Stimulated activated CD8-positive, alpha-beta memory T cell treated with anti-CD3 and anti-CD28 coated beads, Interleukin-7, amount 100 ng/mL, for 24 hours (primary cell): ENCODE measurements at regions not wholly inside any gene's neighbourhood (a gene's known extent, or its start where the extent isn't known, plus 50 kb on each side); places are given as distances from the start of the nearest gene placed in this dataset.

Experiments
- DNase-seq: peaks from one replicate; pipeline ENCODE4 v3.0.0-alpha.2; 2020; ENCODE audit warnings: low read depth

- no peak for DNase-seq
These were observed 209.5 kb upstream of the CPEB2 start for GRCh38 chr4:14792702-14793227.

GRCh38 chr4:14800977-14801376 lies 201.3 kb upstream of the CPEB2 start:
- no peak for DNase-seq

DNA sequence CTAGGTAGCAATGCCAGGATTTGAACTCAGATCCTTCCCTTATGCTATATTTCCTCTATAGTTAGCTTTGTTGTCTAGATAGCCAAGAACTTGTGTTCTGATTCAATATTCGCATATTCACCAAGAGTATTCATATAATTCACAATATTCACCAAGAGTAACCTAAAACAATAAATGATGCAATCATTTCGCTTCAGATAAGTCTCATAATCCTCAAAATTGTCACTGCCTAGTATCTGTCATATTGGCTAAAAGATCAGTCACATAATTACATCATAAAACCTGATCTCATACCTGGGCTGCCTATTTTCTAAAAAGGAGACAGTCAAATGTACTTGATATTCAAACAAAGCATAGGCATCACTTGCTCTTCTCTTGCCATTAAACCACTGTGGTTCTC lies 199.7 kb upstream of the CPEB2 start:
- no peak for DNase-seq

- DNase-seq: no peak
These were observed 194.4 kb upstream of the CPEB2 start for GRCh38 chr4:14807856-14808255.

DNA sequence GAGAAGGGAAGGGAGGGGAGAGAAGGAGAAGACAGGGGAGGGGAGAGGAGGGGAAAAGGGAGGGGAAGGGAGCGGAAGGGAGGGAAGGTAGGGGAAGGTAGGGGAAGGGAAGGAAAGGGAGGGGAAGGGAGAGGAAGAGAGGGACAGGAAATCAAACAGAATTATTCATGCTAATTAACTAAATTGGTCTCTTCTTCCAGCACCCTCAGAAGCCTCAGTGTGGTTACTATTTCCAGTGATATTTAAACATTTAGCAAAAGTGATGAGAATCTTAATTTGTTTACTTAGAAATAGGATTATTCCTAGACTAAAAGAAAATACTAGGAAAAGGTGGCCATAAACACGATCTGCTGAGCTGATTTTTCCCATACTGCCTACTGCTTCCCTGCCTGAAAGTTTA lies 193.1 kb upstream of the CPEB2 start:
- DNase-seq: no peak

DNA sequence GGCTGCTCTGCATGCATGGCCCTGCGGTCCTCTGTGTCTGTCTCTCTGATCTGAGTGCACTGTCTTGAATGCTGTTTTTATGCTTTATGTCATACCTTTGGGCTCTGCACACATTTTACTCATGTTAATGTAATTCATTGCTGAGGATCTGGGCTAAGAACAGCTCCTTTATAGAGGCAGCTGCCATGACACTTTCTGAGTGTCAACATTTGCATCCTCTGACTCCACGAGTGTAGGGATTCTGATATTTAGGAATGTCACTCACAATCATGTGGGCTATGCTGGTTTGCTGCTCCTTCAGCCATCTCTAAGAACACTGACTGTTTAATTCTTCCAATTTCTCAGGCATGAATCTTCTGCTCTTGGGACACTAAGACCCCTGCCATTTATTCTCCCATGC lies 192.2 kb upstream of the CPEB2 start:
- DNase-seq: no peak

- no peak for DNase-seq
These were observed 191.7 kb upstream of the CPEB2 start for GRCh38 chr4:14810568-14810967.

DNA sequence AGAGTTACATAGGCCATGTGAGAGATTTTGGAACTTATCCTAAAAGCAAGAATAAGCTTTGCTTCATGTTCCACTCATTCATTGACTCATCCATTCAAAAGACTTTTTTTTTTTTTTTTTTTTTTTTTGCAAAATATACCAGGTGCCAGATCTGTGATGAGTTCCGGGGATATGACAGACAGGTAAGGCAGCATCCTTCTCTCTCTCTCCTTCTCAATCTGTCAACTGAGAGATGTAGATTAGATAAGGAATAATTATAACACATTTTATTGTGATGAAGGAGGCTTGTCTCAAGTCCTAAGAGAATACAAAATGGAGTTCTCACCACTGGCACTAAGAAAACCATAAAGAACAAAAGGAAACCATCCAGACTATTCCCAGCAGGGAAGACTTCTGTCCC lies 190.2 kb upstream of the CPEB2 start:
- DNase-seq: no peak

DNA sequence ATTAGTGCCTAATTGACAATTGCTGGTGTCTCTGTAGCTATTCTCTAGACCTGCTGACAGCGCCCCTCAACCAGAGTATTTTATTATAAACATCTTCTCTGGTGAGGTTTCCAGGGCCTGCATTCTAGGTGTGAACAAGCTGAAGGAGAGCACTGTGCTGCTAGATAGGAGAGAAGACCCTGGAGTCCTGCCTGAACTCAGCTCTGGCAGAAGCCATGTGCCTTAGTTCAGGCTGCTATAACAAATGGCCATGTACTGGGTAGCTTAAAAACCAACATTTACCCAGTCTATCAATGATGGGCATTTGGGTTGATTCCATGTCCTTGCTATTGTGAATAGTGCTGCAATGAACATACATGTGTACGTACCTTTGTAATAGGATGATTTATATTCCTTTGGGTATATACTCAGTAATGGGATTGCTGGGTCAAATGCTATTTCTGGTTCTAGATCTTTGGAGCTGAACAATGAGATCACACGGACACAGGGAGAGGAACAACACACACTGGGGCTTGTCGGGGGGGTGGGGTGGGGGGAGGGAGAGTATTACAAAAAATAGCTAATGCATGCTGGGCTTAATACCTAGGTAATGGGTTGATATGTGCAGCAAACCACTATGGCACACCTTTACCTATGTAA lies 185.5 kb upstream of the CPEB2 start:
- no peak for DNase-seq

DNA sequence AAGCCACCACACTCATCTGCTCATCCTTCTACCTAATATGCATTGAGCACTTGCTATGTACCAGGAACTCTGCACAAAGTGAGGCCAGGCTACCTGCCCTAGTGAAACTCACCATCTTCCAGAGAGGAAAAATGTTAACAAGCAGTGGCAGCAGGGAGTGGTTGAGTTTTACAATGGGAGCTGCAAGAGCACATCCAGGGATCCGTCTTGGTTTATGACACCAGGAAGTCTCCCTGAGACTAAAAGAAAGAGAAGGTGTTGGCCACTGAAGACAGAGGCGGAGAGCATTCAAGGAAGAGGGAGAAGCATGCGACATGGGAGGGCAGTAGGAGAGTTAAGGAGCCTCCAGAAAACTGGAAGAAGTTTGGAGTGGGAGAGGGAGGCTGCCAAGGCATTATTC lies 178.1 kb upstream of the CPEB2 start:
- DNase-seq: no peak

DNA sequence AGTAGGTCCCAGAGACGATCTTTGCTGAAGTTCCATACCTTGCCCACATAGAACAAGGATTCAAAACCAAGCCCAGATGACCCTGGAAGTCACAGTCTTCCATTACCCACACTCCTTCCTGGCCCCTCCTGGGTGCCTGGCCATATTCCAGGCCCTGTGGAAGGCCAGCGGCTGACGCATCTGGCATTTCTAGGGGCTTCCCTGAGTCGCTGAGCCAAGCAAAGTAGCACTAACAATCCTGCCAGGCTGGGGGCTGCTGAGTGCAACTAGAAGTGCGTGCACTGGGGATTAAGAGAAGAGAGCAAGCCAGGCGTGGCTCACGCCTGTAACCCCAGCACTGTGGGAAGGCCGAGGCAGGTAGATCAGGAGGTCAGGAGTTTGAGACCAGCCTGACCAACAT lies 175.2 kb upstream of the CPEB2 start:
- no peak for DNase-seq

DNA sequence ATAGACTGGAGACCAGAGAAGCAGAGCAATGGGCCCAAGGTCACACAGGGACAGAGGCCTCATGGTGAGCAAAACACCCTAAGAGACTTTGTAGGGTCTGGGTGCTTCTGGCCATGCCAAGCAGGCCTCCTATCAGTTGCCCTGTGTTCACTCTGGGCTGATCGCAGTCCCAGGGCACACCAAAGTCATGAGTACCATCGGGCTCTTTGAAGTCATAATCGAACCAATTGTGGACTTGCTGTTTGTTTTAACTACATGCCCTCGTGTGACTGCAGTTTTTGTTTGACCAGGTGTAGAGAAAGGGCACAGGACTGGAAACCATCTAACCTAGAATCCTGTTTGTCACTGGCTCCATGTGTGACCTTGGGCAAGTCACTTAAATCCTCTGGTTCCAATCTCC lies 172.5 kb upstream of the CPEB2 start:
- no peak for DNase-seq

- no peak for DNase-seq
These were observed 170.9 kb upstream of the CPEB2 start for GRCh38 chr4:14831416-14831815.

- DNase-seq: no peak
These were observed 169.2 kb upstream of the CPEB2 start for GRCh38 chr4:14833053-14833452.

GRCh38 chr4:14834382-14834781 lies 167.9 kb upstream of the CPEB2 start:
- DNase-seq: no peak

DNA sequence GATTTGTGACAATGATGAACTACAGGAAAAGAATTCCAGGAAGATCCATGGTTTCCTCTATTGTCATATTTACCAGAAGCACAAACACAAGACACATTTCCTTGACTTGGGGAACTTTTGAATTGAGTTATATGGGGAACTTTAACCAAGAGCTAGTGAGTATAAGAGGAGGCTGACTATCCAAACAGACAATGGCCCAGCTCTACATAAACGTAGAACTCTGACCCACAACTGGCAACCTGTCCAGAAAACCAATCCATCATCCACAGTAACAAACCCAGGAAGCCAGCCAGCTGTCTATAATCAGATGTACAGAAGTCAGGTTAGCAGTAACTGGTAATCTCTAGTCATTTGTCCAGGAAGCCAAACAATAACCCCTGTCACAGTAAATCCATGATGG lies 167.0 kb upstream of the CPEB2 start:
- DNase-seq: no peak

- DNase-seq: no peak
These were observed 166.4 kb upstream of the CPEB2 start for GRCh38 chr4:14835708-14836425.

DNA sequence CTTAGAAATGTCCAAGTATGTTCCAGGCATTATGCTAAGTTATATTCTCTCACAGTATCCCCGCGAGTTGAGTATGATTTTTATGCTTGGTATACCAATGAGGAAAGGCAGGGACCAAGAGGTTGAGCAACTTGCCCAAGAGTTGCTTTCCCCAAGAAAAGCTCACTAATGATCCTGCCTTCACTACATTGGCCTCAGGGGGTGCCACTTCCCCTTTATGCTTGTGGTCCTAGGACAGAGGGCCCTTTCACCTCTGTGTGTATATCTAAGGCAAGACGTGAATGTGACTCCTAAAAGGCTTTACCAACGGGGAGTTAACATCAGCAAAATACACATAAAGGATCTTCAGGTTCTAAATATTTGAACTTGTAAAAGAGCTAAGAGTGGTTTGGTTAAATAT lies 164.4 kb upstream of the CPEB2 start:
- no peak for DNase-seq

DNA sequence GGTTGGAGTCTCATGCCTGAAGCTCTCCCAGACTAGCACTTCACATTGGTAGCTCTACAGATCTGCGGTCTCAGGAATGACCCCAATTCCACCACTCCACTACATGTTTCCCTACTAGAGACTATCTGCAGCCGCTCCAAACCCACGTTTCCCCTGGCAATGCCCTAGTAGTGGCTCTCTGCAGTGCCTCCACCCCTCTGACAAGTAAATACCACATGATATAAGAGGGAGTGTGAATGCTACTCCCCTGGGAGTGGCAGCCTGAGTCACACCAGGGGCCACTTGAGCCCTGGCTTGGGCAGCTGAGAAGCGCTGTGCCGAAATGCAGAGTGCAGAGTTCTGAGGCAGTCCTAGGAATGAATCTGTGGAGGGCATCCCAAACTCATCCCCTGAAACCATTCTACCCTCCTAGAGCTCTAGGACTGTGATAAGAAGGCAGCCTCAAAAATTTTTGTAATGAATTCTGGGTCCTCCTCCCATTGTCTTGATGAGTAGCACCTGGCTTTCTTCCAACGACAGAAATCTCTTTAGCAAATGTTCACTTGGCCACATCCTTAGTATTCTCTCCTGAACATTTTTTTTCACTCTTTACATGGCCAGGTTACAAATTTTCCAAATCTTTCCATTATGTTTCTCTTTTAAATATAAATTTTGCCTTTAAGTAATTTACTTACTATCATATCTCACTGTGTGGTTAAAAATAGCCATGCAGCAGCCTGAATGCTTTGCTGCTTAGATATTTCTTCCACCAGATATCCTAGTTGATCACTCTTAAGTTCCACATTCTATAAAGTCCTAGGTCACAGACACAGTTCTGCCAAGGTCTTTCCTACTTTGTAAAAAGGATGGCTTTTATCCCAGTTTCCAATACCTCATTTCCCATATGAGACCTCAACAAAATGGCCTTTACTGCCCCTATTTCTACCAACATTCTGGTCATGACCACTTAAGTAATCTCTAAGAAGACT lies 160.2 kb upstream of the CPEB2 start:
- no peak for DNase-seq

DNA sequence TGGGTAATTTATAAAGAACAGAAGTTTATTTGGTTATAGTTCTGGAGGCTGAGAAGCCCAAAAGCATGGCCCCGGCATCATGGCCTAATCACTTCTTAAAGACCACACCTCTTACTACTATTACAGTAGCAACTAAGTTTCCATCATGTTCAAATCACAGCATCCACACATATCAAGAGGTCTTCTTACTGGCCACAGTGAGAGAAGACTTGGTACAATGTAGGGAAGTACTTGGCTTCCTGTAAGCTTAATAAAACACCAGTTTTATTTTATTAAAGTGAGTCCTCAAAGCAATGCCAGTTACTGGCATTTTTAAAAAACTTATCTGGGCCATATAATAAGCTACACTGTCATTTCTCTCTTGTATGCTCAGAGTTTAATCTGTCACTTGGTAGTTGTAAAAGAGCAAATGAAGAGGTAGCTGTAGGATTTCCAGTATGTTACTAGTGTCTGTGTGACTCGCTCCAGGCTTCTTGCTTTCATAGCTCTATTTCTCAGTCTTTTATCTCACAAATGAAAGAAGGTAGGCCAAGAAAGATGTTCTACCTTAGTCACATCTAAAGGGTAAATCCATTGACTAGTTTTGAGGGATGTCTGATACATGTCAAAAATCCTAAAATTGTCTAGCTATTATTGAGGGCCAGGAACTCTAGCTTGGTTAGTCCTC lies 159.2 kb upstream of the CPEB2 start:
- no peak for DNase-seq

- no peak for DNase-seq
These were observed 158.2 kb upstream of the CPEB2 start for GRCh38 chr4:14844061-14844460.

- no peak for DNase-seq
These were observed 154.1 kb upstream of the CPEB2 start for GRCh38 chr4:14848229-14848628.
